HEK293 (cell line): ENCODE measurements at regions not wholly inside any gene's neighbourhood (a gene's known extent, or its start where the extent isn't known, plus 50 kb on each side); places are given as distances from the start of the nearest gene placed in this dataset.
A peak's percentile ranks its signal among the peaks of the same experiment; 100 is the strongest.

Experiments
- CTCF ChIA-PET: fragments of 350-600 bp; formaldehyde crosslinking; extraction: SDS; loops from one replicate; lab custom pipeline; 2021; ENCODE audit warnings: antibody characterized with exemption; lab: Yijun Ruan, JAX
- POLR2A ChIA-PET: fragments of 300-600 bp; formaldehyde crosslinking; extraction: SDS; loops from one replicate; lab custom pipeline; 2020; ENCODE audit warnings: antibody characterized with exemption, inconsistent platforms; lab: Yijun Ruan, JAX
- H3K27ac ChIP-seq: fragments of 200-500 bp; sonication (Bioruptor generic); 2 replicates; pipeline ENCODE4 v1.5.1; 2014; ENCODE audit warnings: low read depth, low read length, control low read depth, inconsistent platforms; ENCODE audit errors: extremely low read depth
- H3K36me3 ChIP-seq, 2 experiments: fragments of 200-500 bp in 1 of 2; sonication (Bioruptor generic) in 1 of 2; 1 replicate in 1 of 2; 2 replicates in 1 of 2; pipeline ENCODE4 v1.5.1; 2014 to 2017; ENCODE audit warnings: inconsistent platforms in 2 of 2, low read length in 2 of 2; ENCODE audit not compliant: control insufficient read depth in 2 of 2, insufficient read depth in 1 of 2
- H3K4me1 ChIP-seq: fragments of 200-500 bp; sonication (Bioruptor generic); 2 replicates; pipeline ENCODE4 v1.5.1; 2014; ENCODE audit warnings: mild to moderate bottlenecking, low read length, inconsistent platforms; ENCODE audit not compliant: control insufficient read depth, insufficient read depth
- H3K4me3 ChIP-seq: 2 replicates; pipeline ENCODE4 v1.5.1; 2011; ENCODE audit warnings: low read depth, mild to moderate bottlenecking, control low read depth, low read length, moderate library complexity
- H3K9me3 ChIP-seq: fragments of 200-500 bp; sonication (Bioruptor generic); 2 replicates; pipeline ENCODE4 v1.5.1; 2014; ENCODE audit warnings: low read depth, low read length, inconsistent platforms; ENCODE audit not compliant: control insufficient read depth, insufficient read depth
- RBAK ChIP-seq: fragments of 450-650 bp; formaldehyde crosslinking; IDR thresholded peaks from 2 replicates; pipeline ENCODE4 v1.5.1; 2016; ENCODE audit warnings: missing biosample characterization, missing genetic modification characterization
- ZBTB17 ChIP-seq: fragments of 450-650 bp; formaldehyde crosslinking; IDR thresholded peaks from 2 replicates; pipeline ENCODE4 v1.5.1; 2016; ENCODE audit warnings: missing biosample characterization, missing genetic modification characterization
- ZNF132 ChIP-seq: fragments of 450-650 bp; formaldehyde crosslinking; IDR thresholded peaks from 2 replicates; pipeline ENCODE4 v1.5.1; 2017; ENCODE audit warnings: missing biosample characterization, missing genetic modification characterization, borderline replicate concordance
- ZNF16 ChIP-seq: fragments of 450-650 bp; formaldehyde crosslinking; IDR thresholded peaks from 2 replicates; pipeline ENCODE4 v1.5.1; 2016; ENCODE audit warnings: low read depth, missing biosample characterization, missing genetic modification characterization
- ZNF266 ChIP-seq: fragments of 450-650 bp; formaldehyde crosslinking; IDR thresholded peaks from 2 replicates; pipeline ENCODE4 v1.5.1; 2016; ENCODE audit warnings: missing biosample characterization, missing genetic modification characterization, low read depth
- ZNF280C ChIP-seq: fragments of 450-650 bp; formaldehyde crosslinking; IDR thresholded peaks from 2 replicates; pipeline ENCODE4 v1.5.1; 2016; ENCODE audit warnings: missing biosample characterization, missing genetic modification characterization
- ZNF280D ChIP-seq: fragments of 450-650 bp; formaldehyde crosslinking; IDR thresholded peaks from 2 replicates; pipeline ENCODE4 v1.5.1; 2016; ENCODE audit warnings: missing biosample characterization, missing genetic modification characterization
- ZNF544 ChIP-seq: fragments of 450-650 bp; formaldehyde crosslinking; IDR thresholded peaks from 2 replicates; pipeline ENCODE4 v1.5.0; 2017; ENCODE audit warnings: missing biosample characterization, missing genetic modification characterization
- ZNF654 ChIP-seq: fragments of 450-650 bp; formaldehyde crosslinking; IDR thresholded peaks from 2 replicates; pipeline ENCODE4 v1.5.1; 2016; ENCODE audit warnings: low read depth, missing biosample characterization, missing genetic modification characterization
- ZNF677 ChIP-seq: fragments of 450-650 bp; IDR thresholded peaks from 2 replicates; pipeline ENCODE4 v1.5.0; 2018; ENCODE audit warnings: missing biosample characterization, mild to moderate bottlenecking, missing genetic modification characterization, moderate library complexity
- ZNF701 ChIP-seq: fragments of 450-650 bp; formaldehyde crosslinking; IDR thresholded peaks from 2 replicates; pipeline ENCODE4 v1.5.1; 2016; ENCODE audit warnings: missing biosample characterization, missing genetic modification characterization
- ZNF776 ChIP-seq: fragments of 450-650 bp; formaldehyde crosslinking; IDR thresholded peaks from 2 replicates; pipeline ENCODE4 v1.5.0; 2017; ENCODE audit warnings: missing biosample characterization, missing genetic modification characterization, borderline replicate concordance
- ZNF785 ChIP-seq: fragments of 450-650 bp; formaldehyde crosslinking; IDR thresholded peaks from 2 replicates; pipeline ENCODE4 v1.5.1; 2016; ENCODE audit warnings: missing biosample characterization, missing genetic modification characterization

- TF ChIP-seq ZNF785 (tag by site-specific recombination): no peak
- TF ChIP-seq ZNF776: no peak
- TF ChIP-seq ZNF280C (tag by site-specific recombination): no peak
- no peak for TF ChIP-seq ZNF677 (tag by site-specific recombination)
- TF ChIP-seq ZNF701 (tag by site-specific recombination): no peak
- TF ChIP-seq ZNF654 (tag by site-specific recombination): peak; percentile 19; the same call in 1 of the 2 replicates
- TF ChIP-seq ZBTB17: no peak
- TF ChIP-seq ZNF280D (tag by site-specific recombination): no peak
- TF ChIP-seq, all 188 proteins: peak for 1
- Histone ChIP-seq H3K36me3 (no peaks in the 10 kb centered on the region), H3K4me3 (no peak overlapping the region), H3K9me3 (no peaks in the 10 kb centered on the region), H3K27ac (no peak overlapping the region), H3K4me1 (no peaks in the 10 kb centered on the region)
- ChIA-PET POLR2A (no interaction called here), CTCF (interaction anchor here (0.6 to 6.1 kb wide), 42 partner anchors 8 to 1686 kb away, joined by 3 to 130 read pairs (median 4); no protein-coding TSS in a partner anchor)
Observed at GRCh38 chr11:30143098-30143705, 87.6 kb upstream of the FSHB start.

GRCh38 chr11:30147293-30147692 lies 83.5 kb upstream of the FSHB start:
- Histone ChIP-seq H3K36me3 (no peaks in the 10 kb centered on the region), H3K9me3 (no peaks in the 10 kb centered on the region)
- TF ChIP-seq RBAK (tag by site-specific recombination) (no peak), ZNF16 (no peak), ZNF280C (tag by site-specific recombination) (no peak), ZNF544 (no peak)
- TF ChIP-seq, all 188 proteins: peak for 0
- no peak overlapping the region for H3K4me3 ChIP-seq
- ChIA-PET POLR2A (no interaction called here), CTCF (interaction anchor here (1.8 kb wide), 1 partner anchor 19 kb away, joined by 6 read pairs; no protein-coding TSS in a partner anchor)
- H3K4me1 ChIP-seq: no peaks in the 10 kb centered on the region
- no peak overlapping the region for H3K27ac ChIP-seq

- H3K4me3 ChIP-seq: no peak overlapping the region
- ChIA-PET CTCF (interaction anchor here (1.1 to 2.3 kb wide), 3 partner anchors 9 to 47 kb away, joined by 4 to 10 read pairs (median 7); no protein-coding TSS in a partner anchor), POLR2A (no interaction called here)
- no peak overlapping the region for H3K27ac ChIP-seq
- no peak for TF ChIP-seq ZNF266 (tag by site-specific recombination)
- no peak for TF ChIP-seq ZNF132 (tag by site-specific recombination)
- no peaks in the 10 kb centered on the region for H3K4me1 ChIP-seq
- H3K9me3 ChIP-seq: no peaks in the 10 kb centered on the region
- H3K36me3 ChIP-seq: no peaks in the 10 kb centered on the region
Observed at GRCh38 chr11:30149998-30150397, 80.8 kb upstream of the FSHB start.
